GM13976 (cell line): ENCODE measurements at regions not wholly inside any gene's neighbourhood (a gene's known extent, or its start where the extent isn't known, plus 50 kb on each side); places are given as distances from the start of the nearest gene placed in this dataset.

Experiments
- DNase-seq: peaks from one replicate; pipeline ENCODE4 v3.0.0; 2012; ENCODE audit warnings: low spot score
- CTCF ChIP-seq: IDR thresholded peaks from 2 replicates; pipeline ENCODE4 v1.5.1; 2012; ENCODE audit warnings: borderline replicate concordance, mild to moderate bottlenecking; ENCODE audit not compliant: insufficient read depth; ENCODE audit errors: extremely low read depth, missing control alignments, control extremely low read depth
- in situ Hi-C: fragments of 300-500 bp; cut with MboI; formaldehyde crosslinking; loops from one replicate; pipeline ENCODE4 v1.12.0; 2022; ENCODE audit warnings: low sequenced_read_pairs, mixed read lengths, inconsistent platforms; ENCODE audit not compliant: unreplicated experiment

- in situ Hi-C loops: no loop called here
- DNase-seq: no peak
- TF ChIP-seq CTCF: no peak
These were observed 120.2 kb downstream of the TEX36 start for GRCh38 chr10:125562737-125563136.

GRCh38 chr10:125560947-125561346 lies 122.0 kb downstream of the TEX36 start:
- DNase-seq: no peak
- in situ Hi-C loops: no loop called here
- no peak for TF ChIP-seq CTCF

- in situ Hi-C loops: no loop called here
- no peak for TF ChIP-seq CTCF
- DNase-seq: no peak
These were observed 123.8 kb downstream of the TEX36 start for GRCh38 chr10:125559210-125559609.

- no peak for TF ChIP-seq CTCF
- no peak for DNase-seq
- in situ Hi-C loops: no loop called here
These were observed 125.0 kb downstream of the TEX36 start for GRCh38 chr10:125557801-125558505.

- no peak for DNase-seq
- in situ Hi-C loops: no loop called here
- no peak for TF ChIP-seq CTCF
These were observed 125.7 kb downstream of the TEX36 start for GRCh38 chr10:125557311-125557710.

GRCh38 chr10:125556882-125557281 lies 126.1 kb downstream of the TEX36 start:
- no peak for TF ChIP-seq CTCF
- DNase-seq: no peak
- in situ Hi-C loops: no loop called here

- in situ Hi-C loops: no loop called here
- DNase-seq: no peak
- TF ChIP-seq CTCF: no peak
These were observed 127.2 kb downstream of the TEX36 start for GRCh38 chr10:125555743-125556142.
